Glutamatergic neuron (in vitro differentiated cells): ENCODE measurements at regions not wholly inside any gene's neighbourhood (a gene's known extent, or its start where the extent isn't known, plus 50 kb on each side); places are given as distances from the start of the nearest gene placed in this dataset.

Source experiments
- DNase-seq: peaks from one replicate; pipeline ENCODE4 v3.0.0; 2022
- H3K27ac Mint-ChIP-seq: one replicate; pipeline ENCODE4 v1.8.0; 2020; ENCODE audit warnings: mild to moderate bottlenecking, mixed read lengths, inconsistent platforms; ENCODE audit not compliant: unreplicated experiment
- H3K27me3 Mint-ChIP-seq: one replicate; pipeline ENCODE4 v1.8.0; 2020; ENCODE audit warnings: mild to moderate bottlenecking, moderate library complexity, mixed read lengths, inconsistent platforms; ENCODE audit not compliant: unreplicated experiment
- H3K36me3 Mint-ChIP-seq: one replicate; pipeline ENCODE4 v1.8.0; 2020; ENCODE audit warnings: mild to moderate bottlenecking, mixed read lengths, inconsistent platforms; ENCODE audit not compliant: unreplicated experiment
- H3K4me1 Mint-ChIP-seq: one replicate; pipeline ENCODE4 v1.8.0; 2020; ENCODE audit warnings: mild to moderate bottlenecking, low read depth, mixed read lengths, inconsistent platforms; ENCODE audit not compliant: unreplicated experiment
- H3K4me3 Mint-ChIP-seq: one replicate; pipeline ENCODE4 v1.8.0; 2020; ENCODE audit warnings: mild to moderate bottlenecking, mixed read lengths, inconsistent platforms; ENCODE audit not compliant: unreplicated experiment
- H3K9me3 Mint-ChIP-seq: one replicate; pipeline ENCODE4 v1.8.0; 2020; ENCODE audit warnings: mild to moderate bottlenecking, moderate library complexity, mixed read lengths, inconsistent platforms; ENCODE audit not compliant: unreplicated experiment
- CTCF ChIP-seq: fragments of 200-600 bp; sonication (generic); IDR thresholded peaks from one replicate; pipeline ENCODE4 v1.5.0; 2021; ENCODE audit not compliant: partially characterized antibody, unreplicated experiment

GRCh38 chr11:36746886-36747710 is 149.1 kb upstream of the RAG2 start:
- H3K27me3 Mint-ChIP-seq, result no peaks in the 10 kb centered on the region

GRCh38 chr11:36744375-36745168 is 146.5 kb upstream of the RAG2 start:
- Mint-ChIP-seq H3K27me3 (no peaks in the 10 kb centered on the region), H3K4me1 (no peaks in the 10 kb centered on the region), H3K4me3 (no peak overlapping the region), H3K9me3 (peaks cover 2% of the 10 kb centered on the region), H3K27ac (no peak overlapping the region), H3K36me3 (no peaks in the 10 kb centered on the region)
- peak; percentile 92 for DNase-seq
- TF ChIP-seq CTCF, result peak; percentile 92

More at GRCh38 chr11:36746886-36747710, 149.1 kb upstream of the RAG2 start:
- H3K4me3 Mint-ChIP-seq, result no peak overlapping the region
- DNase-seq, result peak; percentile 89
- TF ChIP-seq CTCF, result peak; percentile 88
- peaks cover 2% of the 10 kb centered on the region for H3K9me3 Mint-ChIP-seq
- no peaks in the 10 kb centered on the region for H3K36me3 Mint-ChIP-seq
- H3K4me1 Mint-ChIP-seq, result no peaks in the 10 kb centered on the region
- peak overlapping the region; percentile 19 for H3K27ac Mint-ChIP-seq

GRCh38 chr11:36743039-36743438 is 145.0 kb upstream of the RAG2 start:
- Mint-ChIP-seq H3K9me3 (peaks cover 2% of the 10 kb centered on the region), H3K27ac (no peak overlapping the region), H3K36me3 (no peaks in the 10 kb centered on the region), H3K4me1 (no peaks in the 10 kb centered on the region), H3K27me3 (no peaks in the 10 kb centered on the region), H3K4me3 (no peak overlapping the region)
- no peak for TF ChIP-seq CTCF
- no peak for DNase-seq

- no peak for DNase-seq
- Mint-ChIP-seq H3K4me3 (no peak overlapping the region), H3K9me3 (no peaks in the 10 kb centered on the region), H3K27ac (no peak overlapping the region), H3K36me3 (peaks cover 1% of the 10 kb centered on the region), H3K4me1 (no peaks in the 10 kb centered on the region), H3K27me3 (no peaks in the 10 kb centered on the region)
- no peak for TF ChIP-seq CTCF
These were observed 143.5 kb upstream of the RAG2 start for GRCh38 chr11:36741515-36741914.

- Mint-ChIP-seq H3K4me3 (no peak overlapping the region), H3K27me3 (no peaks in the 10 kb centered on the region), H3K27ac (no peak overlapping the region), H3K9me3 (no peaks in the 10 kb centered on the region), H3K36me3 (peaks cover 9% of the 10 kb centered on the region), H3K4me1 (no peaks in the 10 kb centered on the region)
- no peak for TF ChIP-seq CTCF
- no peak for DNase-seq
These were observed 140.3 kb upstream of the RAG2 start for GRCh38 chr11:36738292-36738861.
